GM18520 (cell line): ENCODE measurements at regions not wholly inside any gene's neighbourhood (a gene's known extent, or its start where the extent isn't known, plus 50 kb on each side); places are given as distances from the start of the nearest gene placed in this dataset.

ENCODE experiments used
- ATAC-seq: cut with Tn5 transposase; IDR thresholded peaks from one replicate; pipeline ENCODE4 v1.9.1; 2021; ENCODE audit not compliant: unreplicated experiment

DNA sequence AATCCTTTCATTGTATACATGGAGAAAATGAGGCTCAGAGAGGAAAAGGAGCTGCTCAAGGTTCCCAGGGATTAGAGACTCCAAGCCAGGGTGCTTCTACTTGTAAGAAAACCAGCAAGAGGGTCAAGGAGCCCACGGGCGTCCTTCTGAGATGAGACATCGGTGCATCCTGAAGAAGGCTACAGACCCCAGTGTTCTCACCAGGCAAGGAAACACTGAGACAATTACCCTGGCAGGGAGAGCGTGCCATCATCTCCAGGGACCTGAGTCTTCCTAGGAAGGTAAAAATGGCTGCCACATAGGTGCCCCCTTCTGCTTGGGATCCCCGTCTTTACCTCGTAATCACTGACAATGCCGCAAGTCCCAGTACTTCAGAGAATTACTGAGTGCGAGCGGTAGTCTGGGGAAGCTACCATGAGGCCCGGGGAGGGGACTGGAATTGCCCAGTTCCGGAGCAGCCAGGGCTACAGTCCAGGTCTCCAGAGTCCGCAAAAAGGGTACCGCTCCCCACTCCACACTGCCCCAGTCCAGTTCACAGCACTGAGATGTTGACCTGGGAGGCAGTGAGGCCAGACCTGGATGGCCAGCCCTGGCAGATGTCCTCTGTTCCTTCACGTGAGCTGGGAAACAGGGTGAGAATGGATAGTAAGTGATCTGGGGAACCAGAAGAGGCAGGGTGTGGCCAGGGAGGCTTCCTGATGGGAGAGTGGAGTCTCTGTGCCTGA lies 164.7 kb upstream of the SMAD3 start:
- no peak for ATAC-seq

DNA sequence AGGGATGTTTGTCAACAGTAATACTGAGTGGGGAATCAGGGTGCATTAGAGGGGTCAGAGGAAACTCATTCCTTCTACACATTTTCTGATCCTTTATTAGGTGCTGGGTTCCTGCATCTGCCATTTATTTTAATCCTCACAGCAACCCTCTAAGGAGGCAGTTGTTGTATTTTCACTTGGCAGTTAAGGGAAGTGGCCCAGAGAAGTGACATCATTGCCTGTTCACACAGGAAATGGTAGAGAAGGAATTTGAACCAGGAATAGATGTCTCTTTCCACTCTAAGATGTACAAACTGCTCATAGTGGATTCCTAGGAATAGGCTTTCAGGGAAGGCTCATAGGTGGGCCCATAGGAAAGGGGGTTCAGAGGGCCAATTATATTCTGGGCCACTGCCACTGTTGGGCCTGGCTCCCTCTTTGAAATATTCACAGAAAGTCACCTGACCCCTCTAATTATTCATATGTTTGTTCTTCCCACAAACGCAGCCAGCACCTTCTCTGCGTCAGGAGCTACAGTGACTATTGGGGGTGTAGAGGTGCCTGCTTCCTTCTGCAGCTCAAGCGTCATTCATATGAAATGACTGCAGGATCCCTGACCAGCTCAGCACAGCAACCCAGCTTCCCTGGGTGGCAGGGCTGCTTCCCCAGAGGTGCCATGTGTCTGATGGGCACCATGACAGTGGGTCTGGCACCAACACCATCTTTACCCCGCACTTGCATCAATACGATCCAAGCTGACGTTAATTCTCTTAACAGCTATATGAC lies 163.9 kb upstream of the SMAD3 start:
- ATAC-seq: no peak

DNA sequence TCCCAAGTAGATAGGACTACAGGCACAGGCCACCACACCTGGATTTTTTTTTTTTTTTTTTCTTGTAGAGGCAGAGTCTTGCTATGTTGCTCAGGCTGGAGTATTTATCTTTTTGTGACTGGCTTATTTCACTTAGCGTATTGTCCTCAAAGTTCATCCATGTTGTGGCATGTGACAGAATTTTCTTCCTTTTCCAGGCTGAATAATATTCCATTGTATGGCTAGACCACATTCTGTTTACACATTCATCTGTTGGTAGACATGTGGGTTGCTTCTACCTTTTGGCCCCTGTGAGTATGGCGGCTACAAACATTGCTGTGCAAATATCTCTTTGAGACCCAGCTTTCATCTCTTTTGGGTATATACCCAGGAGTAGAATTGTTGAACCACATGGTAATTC lies 160.2 kb upstream of the SMAD3 start:
- no peak for ATAC-seq

DNA sequence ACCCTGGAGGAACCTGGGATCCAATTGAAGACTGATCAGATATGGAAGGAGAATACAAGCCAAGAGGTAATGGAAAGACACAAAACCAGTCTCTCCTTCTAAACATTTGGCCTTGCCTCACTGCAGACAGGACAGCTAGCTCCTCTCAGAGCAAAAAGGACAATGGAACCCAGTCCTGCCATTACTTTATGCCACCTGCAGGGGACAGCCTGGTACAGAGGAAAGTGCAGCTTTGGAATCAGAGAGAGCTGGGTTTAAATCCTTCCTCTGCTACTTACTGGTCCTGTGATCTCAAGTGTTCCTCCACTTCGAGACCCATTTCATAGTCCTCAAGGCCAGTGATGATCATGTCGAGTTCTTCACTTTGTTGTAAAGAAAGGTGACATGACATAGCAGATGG lies 159.4 kb upstream of the SMAD3 start:
- ATAC-seq: no peak

DNA sequence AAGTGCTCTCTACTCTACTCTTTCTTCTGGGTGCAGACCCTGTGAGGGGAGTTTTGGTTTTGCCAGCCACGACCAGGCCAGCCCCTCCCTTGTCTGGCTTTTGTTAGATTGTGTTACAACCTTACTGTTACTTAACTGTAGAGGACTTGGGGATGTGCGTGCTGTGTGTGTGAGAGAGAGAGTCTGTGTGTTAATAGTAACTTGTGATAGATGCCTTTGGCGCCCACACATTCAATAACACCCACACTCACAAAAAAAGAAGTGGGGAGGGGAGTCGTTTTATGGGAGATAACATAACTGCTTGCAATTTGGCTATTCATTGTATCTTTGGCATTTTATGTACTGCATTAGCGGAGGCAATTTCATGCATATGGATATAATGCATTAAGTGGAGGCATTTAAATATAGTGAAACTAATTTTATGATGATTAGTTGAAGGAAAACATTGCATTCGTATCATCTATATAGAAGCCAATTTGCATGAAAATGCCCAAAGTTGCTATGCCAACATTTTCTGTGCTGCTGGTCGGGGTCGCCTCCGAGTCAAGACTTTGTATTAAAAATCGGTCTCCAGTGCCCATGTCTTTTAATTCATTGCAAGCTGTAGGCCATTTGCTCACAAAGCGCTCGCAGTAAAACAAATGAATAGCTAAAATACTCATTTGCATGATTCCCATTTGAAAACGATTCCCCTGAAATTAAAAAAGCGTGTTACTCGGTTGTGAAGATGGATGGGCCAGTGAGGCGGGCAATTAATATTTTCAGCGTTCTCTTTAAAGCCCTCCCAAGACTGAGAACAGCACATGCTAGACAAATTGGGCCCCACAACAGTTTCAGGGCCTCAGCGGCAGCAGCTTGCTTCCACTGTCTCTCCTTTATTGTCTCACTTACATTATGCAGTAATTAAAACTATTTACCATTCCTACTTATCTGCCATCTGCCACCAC lies 158.5 kb upstream of the SMAD3 start:
- no peak for ATAC-seq

DNA sequence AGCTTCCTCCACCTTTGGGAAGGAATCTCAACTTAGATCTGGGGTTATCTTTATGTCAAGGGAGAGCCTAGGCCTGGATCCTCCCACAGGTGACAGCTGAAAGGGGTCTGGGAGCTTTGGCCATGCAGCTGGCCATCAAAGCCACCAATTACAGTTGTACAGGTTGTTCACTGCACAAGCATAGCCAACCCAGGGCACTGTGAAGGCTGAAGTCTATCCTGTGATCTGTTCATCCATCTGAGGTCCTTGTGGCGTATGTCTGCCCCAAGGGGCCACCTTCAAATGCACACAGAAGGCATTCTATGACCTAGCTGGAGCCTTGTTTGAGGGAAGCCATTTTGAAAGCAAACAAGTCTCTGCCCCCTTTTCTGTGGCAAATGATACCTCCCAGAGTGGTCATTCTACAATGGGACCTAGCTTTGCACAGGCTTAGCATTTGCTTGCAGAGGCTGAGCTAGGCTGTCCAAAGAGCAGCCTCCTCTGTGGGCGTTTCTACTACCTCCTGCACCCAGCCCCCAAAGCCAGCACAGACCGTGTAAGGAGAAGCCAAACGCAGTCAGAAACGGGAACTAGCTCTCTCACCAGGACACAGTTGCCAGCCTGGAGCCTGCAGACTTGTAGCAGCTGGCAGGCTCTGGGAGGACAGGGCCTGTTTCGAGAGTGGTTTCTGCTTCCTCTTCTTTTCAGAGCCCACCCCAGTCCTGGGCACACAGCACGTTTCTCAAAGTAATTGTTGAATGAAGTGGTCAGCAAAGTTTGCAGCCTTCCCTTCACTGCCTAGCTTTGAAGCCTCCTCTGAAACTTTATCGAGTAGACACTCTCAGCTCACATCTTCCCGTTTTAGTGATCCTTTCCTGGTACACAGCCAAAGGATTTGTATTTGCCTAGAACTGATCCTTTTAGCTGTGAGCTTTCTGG lies 157.3 kb upstream of the SMAD3 start:
- ATAC-seq: no peak

DNA sequence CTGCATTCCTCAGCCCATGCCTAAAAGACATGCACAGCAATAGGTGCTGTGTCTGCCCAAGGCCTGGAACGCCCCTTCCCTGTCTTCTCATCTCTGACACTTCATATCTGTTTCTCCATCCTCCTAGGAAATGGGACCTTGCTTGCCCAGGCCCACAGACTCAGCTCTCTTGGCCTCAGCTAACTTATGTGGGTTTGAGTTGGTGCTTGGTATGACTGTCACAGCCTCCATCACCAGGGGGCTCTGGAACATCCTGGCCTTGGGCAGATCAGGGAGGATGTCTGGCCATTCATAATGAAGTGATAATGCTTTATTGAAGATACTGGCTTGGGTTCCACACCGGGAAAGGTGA lies 156.7 kb upstream of the SMAD3 start:
- ATAC-seq: no peak

DNA sequence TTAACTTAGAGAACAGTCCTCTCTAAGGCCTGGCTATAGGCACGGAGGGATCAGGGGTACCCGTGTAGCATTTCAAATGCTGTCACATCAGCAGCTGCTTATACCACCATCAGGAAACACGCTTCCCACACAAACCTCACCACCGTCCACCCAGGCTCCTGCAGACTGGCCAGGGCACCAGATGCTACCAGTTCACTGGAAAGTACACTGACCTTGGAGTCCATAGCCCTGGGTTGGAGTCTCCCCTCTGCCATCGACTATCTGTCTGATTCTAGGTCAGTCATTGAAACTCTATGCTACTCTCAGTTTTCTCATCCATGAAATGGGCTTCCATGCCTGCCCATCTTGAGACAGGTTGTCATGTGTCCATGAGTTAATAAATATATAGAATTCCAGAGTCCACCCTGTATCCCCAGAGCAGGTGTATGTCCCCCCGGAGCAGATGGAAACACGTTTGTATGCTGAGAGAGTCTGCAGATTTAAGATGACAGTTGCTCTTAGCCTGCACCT lies 156.0 kb upstream of the SMAD3 start:
- ATAC-seq: no peak

DNA sequence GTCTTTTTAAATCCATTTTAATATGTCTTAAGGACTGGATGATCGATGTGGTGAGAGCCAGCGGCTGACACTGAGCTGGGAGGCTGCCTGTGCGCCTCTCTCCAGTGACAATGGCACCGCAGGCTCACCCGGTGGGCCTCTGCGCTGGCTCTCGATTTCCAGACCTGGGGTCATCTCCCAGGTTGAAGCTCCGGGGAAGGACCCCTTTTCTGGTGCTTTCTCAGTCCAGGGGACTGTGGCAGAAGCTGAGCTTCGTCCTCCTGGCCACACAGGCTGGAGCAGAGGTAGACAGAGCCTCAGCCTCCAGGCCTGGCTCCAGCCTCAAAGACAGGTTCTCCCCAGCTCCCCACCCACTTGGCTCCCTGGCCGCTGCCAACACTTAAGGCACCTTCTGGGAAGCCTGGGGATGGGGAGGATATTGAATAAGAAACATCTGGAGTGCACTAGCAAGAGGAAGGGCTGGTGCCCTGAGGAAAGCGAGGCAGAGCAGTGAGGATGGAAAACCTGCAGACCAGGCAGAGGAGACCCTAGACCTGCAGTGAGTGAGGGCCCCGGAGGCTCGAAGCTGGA lies 154.2 kb upstream of the SMAD3 start:
- ATAC-seq: no peak

DNA sequence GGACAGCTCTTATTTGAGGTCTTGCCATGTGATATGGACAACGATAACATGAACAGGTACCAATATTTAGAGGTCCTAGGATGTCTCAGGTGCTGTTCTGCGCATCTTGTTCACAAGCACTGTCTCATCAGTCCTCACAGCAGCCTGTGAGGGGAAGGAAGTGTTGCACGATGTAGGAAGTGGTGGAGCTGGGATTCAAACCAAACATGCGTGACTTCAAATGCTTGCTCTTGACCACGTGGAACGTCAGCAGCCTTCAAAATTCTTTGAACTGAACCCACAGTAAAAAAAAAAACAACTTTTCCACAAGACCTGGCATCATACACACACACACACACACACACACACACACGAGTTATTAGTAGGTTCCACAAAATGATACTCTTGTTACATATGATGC lies 153.4 kb upstream of the SMAD3 start:
- no peak for ATAC-seq

DNA sequence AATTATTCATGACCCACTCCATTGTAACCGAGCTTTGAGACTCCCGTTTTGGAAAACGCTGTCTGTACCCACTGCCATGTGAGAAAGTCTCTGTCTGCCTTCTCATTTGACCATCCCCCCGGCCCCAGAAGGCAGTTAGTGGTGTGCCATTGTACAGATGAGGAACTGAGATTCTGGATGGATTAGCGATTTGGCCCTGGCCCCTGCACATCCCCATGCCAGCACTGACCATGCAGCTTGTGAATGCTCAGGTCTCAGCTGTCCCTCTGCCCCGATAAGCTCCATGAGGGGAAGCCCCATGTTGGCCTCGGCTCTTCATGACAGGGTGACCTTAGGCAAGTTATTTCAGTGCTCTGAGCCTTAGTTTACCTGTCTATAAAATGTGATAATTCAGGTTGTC lies 153.0 kb upstream of the SMAD3 start:
- ATAC-seq: no peak

DNA sequence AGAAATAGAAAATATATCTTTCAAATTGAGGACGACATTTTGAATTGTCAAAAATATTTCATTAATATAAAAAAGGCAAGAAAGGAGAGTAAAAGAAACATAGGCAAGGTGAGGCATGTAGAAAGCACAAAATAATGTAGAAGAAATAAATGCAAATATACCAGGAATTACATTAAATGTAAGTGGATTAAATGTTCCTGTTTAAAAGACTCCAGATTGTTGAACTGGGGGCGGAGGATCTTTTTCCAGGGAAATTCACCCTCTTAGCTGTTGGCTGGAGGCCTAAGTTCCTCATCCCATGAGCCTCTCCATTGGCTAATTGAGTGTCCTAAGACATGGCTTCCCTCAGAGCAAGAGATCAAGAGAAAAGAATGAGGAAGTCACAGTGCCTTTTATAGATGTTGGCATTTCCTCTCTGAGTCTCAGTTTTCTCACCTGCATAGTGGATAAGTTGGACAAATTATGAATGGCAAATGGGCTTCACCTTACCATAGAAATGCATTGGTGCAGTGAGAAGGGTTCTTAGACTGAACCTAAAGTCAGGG lies 147.4 kb upstream of the SMAD3 start:
- ATAC-seq: no peak

DNA sequence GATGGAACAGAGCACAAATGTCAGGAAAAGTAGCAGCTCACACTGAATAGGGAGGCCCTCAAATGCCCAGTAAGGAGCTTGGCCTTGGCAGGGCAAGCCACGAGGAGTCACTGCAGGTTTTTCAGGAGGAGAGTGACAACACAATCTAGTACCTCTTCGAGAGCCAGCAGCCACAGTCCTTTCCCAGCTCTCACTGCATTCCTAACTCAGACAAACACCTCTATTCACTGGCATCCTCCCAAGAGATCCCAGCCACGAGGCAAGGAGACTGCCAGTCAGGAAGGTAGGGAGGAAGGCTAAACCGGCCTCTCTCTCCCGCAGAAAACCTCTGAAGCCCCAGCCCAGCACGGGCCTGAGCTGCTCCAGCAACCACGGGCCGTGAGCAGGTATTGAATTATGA lies 146.0 kb upstream of the SMAD3 start:
- no peak for ATAC-seq

DNA sequence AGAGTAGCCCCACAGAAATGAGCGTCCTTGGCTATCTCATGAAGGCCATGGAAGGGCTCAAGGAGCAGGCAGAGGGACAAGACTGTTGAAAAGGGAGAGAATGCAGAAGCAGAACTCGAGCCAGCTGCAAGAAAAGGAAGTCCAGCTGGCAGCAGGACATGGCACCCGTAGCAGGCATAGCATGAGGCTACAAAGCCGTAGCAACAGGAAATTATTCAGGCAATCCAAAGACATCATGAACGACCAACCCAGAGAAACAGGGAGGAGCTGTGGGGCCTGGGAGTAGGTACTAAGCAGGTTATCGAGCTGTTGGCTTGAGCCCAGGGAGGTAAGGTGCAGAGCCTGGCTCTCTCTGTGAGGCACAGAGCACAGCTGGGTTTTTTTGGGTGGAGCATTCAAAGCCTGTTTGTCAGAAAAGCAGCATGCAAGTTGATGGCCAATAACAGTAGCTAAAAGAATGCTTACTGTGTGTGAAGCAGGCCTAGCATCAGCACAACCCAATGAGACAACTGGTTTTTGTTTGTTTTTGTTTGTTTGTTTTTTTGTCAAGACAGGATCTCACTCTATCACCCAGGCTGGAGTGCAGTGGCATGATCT lies 144.0 kb upstream of the SMAD3 start:
- ATAC-seq: no peak

DNA sequence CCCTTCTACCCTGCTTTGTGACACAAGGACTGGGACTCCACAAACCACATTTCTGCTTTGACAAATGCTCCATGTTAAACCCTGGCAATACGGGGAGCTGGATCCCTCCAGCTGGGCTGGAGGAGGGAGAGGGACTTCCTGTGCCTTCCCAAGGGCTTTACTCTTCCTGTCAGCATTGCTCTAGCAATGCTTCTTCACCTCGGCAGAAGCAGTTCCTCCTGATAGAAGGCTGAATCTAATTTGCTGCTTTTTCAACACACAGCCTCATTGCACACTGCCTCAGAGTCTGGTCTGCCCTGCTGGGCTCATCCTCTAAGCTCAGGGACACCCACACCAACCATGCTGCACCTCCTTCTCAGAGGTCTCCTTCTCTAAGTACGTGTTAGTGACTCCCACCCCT lies 142.8 kb upstream of the SMAD3 start:
- ATAC-seq: no peak

DNA sequence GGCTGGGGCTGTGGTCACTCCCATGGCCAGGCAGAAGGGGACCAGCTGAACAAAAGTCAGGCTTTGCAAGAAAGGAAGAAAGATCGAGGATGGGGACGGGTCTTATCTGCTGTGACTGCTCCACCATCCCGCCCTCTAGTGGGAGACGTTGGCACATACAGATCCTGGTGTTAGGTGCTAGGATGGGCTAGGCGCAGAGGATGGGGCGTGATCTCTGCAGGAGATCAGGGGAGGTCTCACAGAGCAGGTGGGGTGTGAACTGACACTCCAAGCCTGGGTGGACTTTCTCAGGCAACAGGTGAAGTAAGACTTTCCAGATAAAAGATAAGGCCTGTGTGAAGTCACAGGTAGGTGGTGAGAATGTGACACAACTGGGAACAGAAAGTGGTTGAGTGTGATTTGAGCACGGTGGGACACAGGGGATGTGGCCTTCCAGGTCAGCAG lies 141.9 kb upstream of the SMAD3 start:
- ATAC-seq: no peak

DNA sequence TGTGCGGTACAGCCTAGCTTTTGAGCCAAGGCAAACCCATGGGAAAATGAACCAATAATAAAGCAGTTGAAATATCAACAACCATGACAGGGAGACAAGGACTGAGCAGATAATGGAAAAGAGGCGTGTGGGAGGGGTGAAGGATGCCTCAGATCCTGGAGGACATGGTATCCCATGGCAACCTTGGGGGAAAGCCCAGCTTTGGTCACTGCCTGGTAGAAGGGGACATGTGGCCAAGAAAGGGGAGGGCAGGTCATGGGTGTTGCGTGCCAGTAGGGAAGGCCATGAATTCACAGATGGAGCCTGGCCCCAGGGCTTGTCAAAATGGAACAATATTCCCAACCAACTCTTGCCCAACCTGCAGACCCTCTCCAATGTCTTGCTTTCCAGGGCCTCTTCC lies 140.5 kb upstream of the SMAD3 start:
- no peak for ATAC-seq

DNA sequence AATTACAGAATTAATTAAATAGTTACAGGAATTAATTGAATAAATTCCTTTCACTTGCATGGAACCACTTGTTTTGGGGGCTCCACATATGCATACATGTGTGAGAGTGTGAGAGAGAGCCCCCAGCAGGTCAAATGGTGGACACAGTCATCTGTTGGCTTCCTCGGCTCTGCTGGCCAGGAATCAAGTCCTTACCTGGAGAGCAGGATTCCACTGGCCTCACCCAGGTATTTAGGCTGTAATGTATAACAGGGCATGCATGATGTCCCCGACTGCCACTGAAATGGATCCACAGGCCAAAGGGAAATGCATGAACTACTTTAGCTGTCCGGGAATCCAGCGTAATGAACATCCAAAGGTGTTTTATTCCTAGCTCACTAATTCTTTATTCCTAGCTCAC lies 139.7 kb upstream of the SMAD3 start:
- no peak for ATAC-seq
